GM20000 (cell line): ENCODE measurements at regions not wholly inside any gene's neighbourhood (a gene's known extent, or its start where the extent isn't known, plus 50 kb on each side); places are given as distances from the start of the nearest gene placed in this dataset.

ENCODE experiments used
- DNase-seq: peaks from one replicate; pipeline ENCODE4 v3.0.0; 2012; ENCODE audit warnings: low spot score
- TF ChIP-seq, protein P1 (sequence below): IDR thresholded peaks from 2 replicates; pipeline ENCODE4 v1.5.1; 2012; ENCODE audit warnings: mild to moderate bottlenecking, control low read depth; ENCODE audit errors: extremely low read depth, missing control alignments

DNA sequence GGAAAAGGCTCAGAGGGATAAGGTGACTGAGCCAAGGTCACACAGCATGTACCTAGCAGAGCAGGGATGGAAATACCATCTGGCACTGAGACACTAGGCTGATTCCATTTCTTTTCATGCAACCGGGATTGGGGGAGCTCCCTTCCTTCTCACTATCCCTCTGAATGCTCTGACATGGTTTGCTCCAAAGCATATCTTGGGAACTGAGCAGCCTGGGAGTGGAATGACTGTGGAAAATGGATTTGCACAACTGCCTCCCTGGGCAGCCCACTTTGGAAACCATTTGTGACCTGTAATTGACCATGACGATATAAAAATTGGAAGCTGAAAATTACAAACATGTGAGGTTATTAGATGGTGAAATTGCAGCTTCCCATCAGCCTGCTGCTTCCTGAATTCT is 309.0 kb upstream of the CHD6 start:
- TF ChIP-seq, protein P1, sequence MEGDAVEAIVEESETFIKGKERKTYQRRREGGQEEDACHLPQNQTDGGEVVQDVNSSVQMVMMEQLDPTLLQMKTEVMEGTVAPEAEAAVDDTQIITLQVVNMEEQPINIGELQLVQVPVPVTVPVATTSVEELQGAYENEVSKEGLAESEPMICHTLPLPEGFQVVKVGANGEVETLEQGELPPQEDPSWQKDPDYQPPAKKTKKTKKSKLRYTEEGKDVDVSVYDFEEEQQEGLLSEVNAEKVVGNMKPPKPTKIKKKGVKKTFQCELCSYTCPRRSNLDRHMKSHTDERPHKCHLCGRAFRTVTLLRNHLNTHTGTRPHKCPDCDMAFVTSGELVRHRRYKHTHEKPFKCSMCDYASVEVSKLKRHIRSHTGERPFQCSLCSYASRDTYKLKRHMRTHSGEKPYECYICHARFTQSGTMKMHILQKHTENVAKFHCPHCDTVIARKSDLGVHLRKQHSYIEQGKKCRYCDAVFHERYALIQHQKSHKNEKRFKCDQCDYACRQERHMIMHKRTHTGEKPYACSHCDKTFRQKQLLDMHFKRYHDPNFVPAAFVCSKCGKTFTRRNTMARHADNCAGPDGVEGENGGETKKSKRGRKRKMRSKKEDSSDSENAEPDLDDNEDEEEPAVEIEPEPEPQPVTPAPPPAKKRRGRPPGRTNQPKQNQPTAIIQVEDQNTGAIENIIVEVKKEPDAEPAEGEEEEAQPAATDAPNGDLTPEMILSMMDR, result no peak
- no peak for DNase-seq

DNA sequence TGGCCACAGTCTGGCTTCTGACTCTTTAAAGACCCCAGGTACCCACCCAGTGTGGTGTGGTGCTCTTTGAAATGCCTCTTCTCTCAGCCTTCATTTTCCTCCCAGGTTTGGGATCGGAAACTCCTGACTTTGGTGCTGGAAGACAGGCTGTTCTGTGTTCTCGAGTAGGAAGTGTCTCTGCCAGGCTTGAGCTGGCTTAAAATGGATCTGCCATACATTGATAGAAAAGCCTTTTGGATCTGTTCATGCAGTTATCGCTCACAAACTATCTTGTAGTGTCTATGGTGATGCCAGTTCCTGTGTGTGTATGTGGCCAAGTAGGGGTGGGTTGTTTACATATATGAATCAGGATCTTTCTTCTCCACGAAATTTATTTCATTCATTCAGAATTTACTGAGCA is 307.3 kb upstream of the CHD6 start:
- TF ChIP-seq, protein P1, result no peak
- no peak for DNase-seq

DNA sequence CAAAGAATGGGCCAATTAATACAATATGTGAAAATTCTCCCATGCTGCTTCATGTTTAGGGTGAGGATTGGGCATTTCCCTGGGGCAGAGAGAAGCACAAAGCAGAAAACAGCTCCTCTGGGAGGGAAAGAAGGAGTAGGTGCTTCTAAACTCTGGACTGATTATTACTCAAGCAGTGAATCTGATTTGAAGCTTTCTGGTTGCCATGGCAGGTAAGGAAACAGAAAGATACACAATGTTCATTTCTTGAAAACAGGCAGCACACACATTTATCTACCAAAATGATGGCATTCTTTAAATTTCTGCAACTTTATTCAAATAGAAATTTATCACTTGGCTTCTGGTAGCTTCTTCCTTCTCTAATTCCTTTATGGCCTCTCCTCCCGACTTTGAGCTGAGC is 305.4 kb upstream of the CHD6 start:
- TF ChIP-seq, protein P1, result no peak
- DNase-seq, result no peak

DNA sequence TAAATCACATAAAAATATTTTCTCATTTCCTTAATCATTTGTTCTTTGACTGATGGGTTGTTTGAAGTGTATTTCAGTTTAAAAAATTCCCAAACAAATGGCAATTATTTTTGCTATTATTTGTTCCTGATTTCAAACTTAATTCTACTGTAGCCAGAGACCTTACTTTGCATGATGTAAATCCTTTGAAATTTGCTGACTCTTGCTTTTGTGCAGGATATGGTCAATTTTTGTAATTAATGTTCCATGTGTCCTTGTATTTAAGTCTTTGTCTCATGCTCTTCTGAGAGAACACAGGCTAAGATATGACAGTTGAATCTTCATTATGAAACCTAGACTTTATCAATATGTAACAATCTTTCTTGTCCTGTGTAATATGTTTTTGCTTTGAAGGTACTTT is 295.0 kb upstream of the CHD6 start:
- TF ChIP-seq, protein P1, result no peak
- no peak for DNase-seq

DNA sequence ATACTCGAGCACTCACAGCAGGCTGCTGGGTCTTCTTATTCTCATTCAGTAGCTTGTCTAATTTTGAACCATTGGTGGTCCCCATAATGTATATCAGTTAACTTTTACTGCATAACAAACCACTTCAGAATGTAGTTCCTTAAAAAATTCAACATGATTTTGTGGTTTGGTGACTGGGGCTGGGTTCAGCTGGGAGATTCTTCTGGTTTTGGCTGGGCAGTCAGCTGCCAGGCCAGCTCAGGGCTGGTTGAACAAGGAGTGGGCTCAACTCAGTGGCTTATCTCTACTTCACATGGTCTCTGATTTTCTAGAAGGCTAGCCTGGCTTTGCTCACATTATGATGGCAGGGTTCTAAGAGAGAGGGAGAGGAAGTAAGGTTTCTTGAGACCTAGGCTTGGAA is 292.4 kb upstream of the CHD6 start:
- no peak for DNase-seq
- TF ChIP-seq, protein P1, result no peak

DNA sequence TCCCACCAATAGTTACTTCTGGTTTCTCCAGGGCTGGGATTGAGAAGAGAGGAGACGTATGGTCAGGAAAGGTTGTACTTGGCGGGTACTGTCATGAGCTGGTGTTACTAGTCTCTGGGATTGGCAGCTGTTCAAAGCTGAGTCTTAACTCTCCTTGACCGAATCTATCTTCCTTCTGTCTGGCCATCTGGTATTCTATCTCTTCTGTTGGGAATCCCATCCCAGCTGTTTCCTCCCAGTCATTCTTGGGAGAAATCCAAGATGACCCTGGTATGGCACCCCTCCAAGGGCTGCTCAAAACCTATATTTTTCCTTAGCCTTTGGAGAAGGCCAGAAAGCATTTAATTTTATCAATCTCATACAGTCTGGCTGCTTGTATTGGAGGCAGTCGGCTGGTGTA is 287.0 kb upstream of the CHD6 start:
- TF ChIP-seq, protein P1, result no peak
- no peak for DNase-seq

DNA sequence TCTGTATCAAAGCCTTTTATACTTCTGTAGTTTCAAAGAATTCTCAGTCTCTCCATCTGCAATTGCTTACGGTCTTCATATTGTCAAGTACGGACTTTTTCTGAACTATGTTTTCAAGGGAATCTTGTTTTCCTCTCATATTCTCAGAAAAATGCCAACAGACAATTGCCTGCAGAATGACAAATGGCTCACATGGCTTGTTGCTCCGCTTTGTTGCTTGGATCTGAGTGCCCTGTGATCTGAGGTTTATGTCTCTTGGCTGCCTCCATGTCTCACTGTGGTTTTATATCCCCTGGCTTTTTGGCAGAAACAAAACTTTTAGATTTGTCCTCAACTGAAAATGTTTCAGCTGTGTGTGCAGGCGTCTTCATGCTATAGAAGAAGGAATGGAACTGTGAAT is 285.4 kb upstream of the CHD6 start:
- TF ChIP-seq, protein P1, result no peak

DNA sequence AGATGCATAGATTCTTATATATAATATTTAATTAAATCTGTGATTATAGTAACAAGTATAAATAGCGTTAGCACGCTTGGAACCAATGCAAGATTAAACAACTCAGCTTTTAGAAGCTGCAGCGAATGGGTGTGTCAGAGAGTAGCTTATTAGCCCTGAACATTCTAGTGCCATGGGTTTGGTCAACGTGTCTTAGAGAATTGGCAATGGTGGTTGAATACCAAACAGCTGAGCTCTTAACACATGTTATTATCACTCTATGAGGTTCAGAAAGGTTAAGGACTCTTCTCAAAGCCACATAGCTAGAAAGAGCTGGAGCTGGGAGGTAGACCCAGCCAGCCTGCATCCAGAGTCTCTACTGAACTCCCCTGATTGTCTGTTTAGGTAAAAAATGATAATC is 284.2 kb upstream of the CHD6 start:
- DNase-seq, result no peak
- TF ChIP-seq, protein P1, result no peak

More for the DNA sequence above, 285.4 kb upstream of the CHD6 start:
- DNase-seq, result no peak
